ENCODE measurements at regions not wholly inside any gene's neighbourhood (a gene's known extent, or its start where the extent isn't known, plus 50 kb on each side); places are given as distances from the start of the nearest gene placed in this dataset.

- CTCF ChIA-PET, result no interaction called here
- H3K4me2 ChIP-seq (ENCODE audit: insufficient read depth, low read length), result no peak overlapping the region
- H3K9me3 ChIP-seq (replicated peaks; ENCODE audit: control insufficient read depth, insufficient read depth, low read length), result peaks cover 3% of the 10 kb centered on the region
- BruUV-seq (replicated peaks), result no TSS peak
- intact Hi-C loops (cut with micrococcal nuclease) (no loop called here), dilution Hi-C loops (cut with MboI; ENCODE audit: extremely low pct_ligation_motif_present, low sequenced_read_pairs) (no loop called here)
- H3K27me3 ChIP-seq (ENCODE audit: control insufficient read depth in 2 of 2, insufficient read depth in 2 of 2, low read length in 2 of 2), result no peaks in the 10 kb centered on the region
- H3K27ac ChIP-seq (ENCODE audit: insufficient read depth, low read depth, low read length), result no peak overlapping the region
- H2AFZ ChIP-seq (ENCODE audit: low read depth, low read length), result no peak overlapping the region
- TF ChIP-seq MAX (IDR thresholded peaks at IDR 0.05; ENCODE audit: insufficient read depth, insufficient read length), result no peak
- TF ChIP-seq CTCF (IDR thresholded peaks at IDR 0.05; ENCODE audit: extremely low read depth in 1 of 2, insufficient read depth in 1 of 2, low read depth in 1 of 2, low read length in 2 of 2), result no peak
- TF ChIP-seq JUN (IDR thresholded peaks at IDR 0.05; ENCODE audit: borderline replicate concordance, insufficient read depth, insufficient read length, low read depth), result no peak
- TF ChIP-seq MYC (IDR thresholded peaks at IDR 0.05; ENCODE audit: low read depth, low read length), result no peak
- no peak for TF ChIP-seq FOS (IDR thresholded peaks at IDR 0.05; ENCODE audit: borderline replicate concordance, insufficient read depth, low read length)
- TF ChIP-seq EZH2 (IDR thresholded peaks at IDR 0.05; ENCODE audit: borderline replicate concordance, low read depth, low read length, severe bottlenecking), result no peak
- TF ChIP-seq POLR2AphosphoS5 (IDR thresholded peaks at IDR 0.05; ENCODE audit: insufficient read depth, low read depth, low read length), result no peak
- TF ChIP-seq POLR2A (IDR thresholded peaks at IDR 0.05; ENCODE audit: low read depth, low read length), result no peak
- TF ChIP-seq GATA2 (IDR thresholded peaks at IDR 0.05; ENCODE audit: insufficient read depth, insufficient read length, low read depth, low read length), result no peak
- no peak overlapping the region for H3K4me3 ChIP-seq (replicated peaks in 1 of 3; ENCODE audit: insufficient read depth in 1 of 3, low read depth in 1 of 3, low read length in 3 of 3)
- POLR2A ChIA-PET, result no interaction called here
- H3K9ac ChIP-seq (replicated peaks; ENCODE audit: extremely low read depth, insufficient read depth, low read length), result no peak overlapping the region
- DNase-seq (ENCODE audit: low read depth, low spot score), result no peak
- no peaks in the 10 kb centered on the region for H3K36me3 ChIP-seq (ENCODE audit: control insufficient read depth in 2 of 2, extremely low read depth in 1 of 2, insufficient read depth in 2 of 2, low read length in 2 of 2)
- FAIRE-seq, result no peak
- no peaks in the 10 kb centered on the region for H3K9me1 ChIP-seq (replicated peaks; ENCODE audit: control insufficient read depth, extremely low read depth, insufficient read depth, low read length)
- no peaks in the 10 kb centered on the region for H3K4me1 ChIP-seq (ENCODE audit: control insufficient read depth, extremely low read depth, insufficient read depth, low read length)
- no peaks in the 10 kb centered on the region for H4K20me1 ChIP-seq (replicated peaks; ENCODE audit: control insufficient read depth, extremely low read depth, insufficient read depth, low read length)
- no peaks in the 10 kb centered on the region for H3K79me2 ChIP-seq (ENCODE audit: control insufficient read depth, insufficient read depth, low read length)
These were observed 282.6 kb upstream of the SMC2 start for GRCh38 chr9:103811462-103811861.
